HCT116 (cell line): ENCODE measurements at regions not wholly inside any gene's neighbourhood (a gene's known extent, or its start where the extent isn't known, plus 50 kb on each side); places are given as distances from the start of the nearest gene placed in this dataset.

ENCODE experiments used
- ATF3 ChIP-seq: IDR thresholded peaks from 2 replicates; pipeline ENCODE4 v1.6.1; 2012
- CEBPB ChIP-seq: IDR thresholded peaks from 2 replicates; pipeline ENCODE4 v1.6.1; 2012; ENCODE audit warnings: low read depth
- CTCF ChIP-seq, 3 experiments: fragments of 200-600 bp in 1 of 3; sonication (generic) in 1 of 3; IDR thresholded peaks in 2 of 3; conservative IDR thresholded peaks in 1 of 3; 2 replicates each; pipeline ENCODE4 v1.5.1; 2012 to 2017; ENCODE audit warnings: low read depth in 2 of 3, low read length in 2 of 3, antibody characterized with exemption in 1 of 3, borderline replicate concordance in 1 of 3, control low read depth in 1 of 3, mild to moderate bottlenecking in 1 of 3, mixed read lengths in 1 of 3, mixed run types in 1 of 3, moderate library complexity in 1 of 3; ENCODE audit not compliant: insufficient read depth in 1 of 3
- EGR1 ChIP-seq: IDR thresholded peaks from 2 replicates; pipeline ENCODE4 v1.6.1; 2012; ENCODE audit warnings: low read depth
- EZH2 ChIP-seq: fragments of 200-600 bp; sonication (generic); IDR thresholded peaks from 2 replicates; pipeline ENCODE4 v1.6.1; 2017; ENCODE audit warnings: antibody characterized with exemption, mixed run types
- EZH2phosphoT487 ChIP-seq: fragments of 200-600 bp; IDR thresholded peaks from 2 replicates; pipeline ENCODE4 v1.6.1; 2018; ENCODE audit warnings: antibody characterized with exemption, borderline replicate concordance
- MAX ChIP-seq: IDR thresholded peaks from 2 replicates; pipeline ENCODE4 v1.6.1; 2012
- POLR2A ChIP-seq: IDR thresholded peaks from 2 replicates; pipeline ENCODE4 v1.7.0; 2011; ENCODE audit warnings: borderline replicate concordance; ENCODE audit not compliant: insufficient read depth, insufficient read length; ENCODE audit errors: extremely low read depth
- POLR2AphosphoS5 ChIP-seq: IDR thresholded peaks from 2 replicates; pipeline ENCODE4 v1.6.1; 2011; ENCODE audit warnings: mild to moderate bottlenecking, low read depth, low read length, moderate library complexity
- SP1 ChIP-seq: IDR thresholded peaks from 2 replicates; pipeline ENCODE4 v1.6.1; 2012; ENCODE audit warnings: low read depth
- ZBTB33 ChIP-seq: IDR thresholded peaks from 2 replicates; pipeline ENCODE4 v1.6.1; 2011; ENCODE audit warnings: mild to moderate bottlenecking, low read length, moderate library complexity; ENCODE audit not compliant: insufficient replicate concordance; ENCODE audit errors: extremely low read depth
- ZFX ChIP-seq: fragments of 450-650 bp; IDR thresholded peaks from 2 replicates; pipeline ENCODE4 v1.6.1; 2017

- TF ChIP-seq SP1 (no peak), ZFX (no peak), CTCF (IDR thresholded peaks at IDR 0.05 in 2 of 3, conservative IDR thresholded peaks at IDR 0.05 in 1 of 3; ENCODE audit: borderline replicate concordance in 1 of 3, insufficient read depth in 1 of 3, low read depth in 2 of 3, low read length in 2 of 3) (no peak), ZBTB33 (no peak), POLR2A (no peak), EZH2 (no peak), POLR2AphosphoS5 (no peak), EZH2phosphoT487 (no peak), ATF3 (no peak), CEBPB (no peak), MAX (no peak), EGR1 (no peak)
These were observed 66.2 kb upstream of the CCND1 start for GRCh38 chr11:69574608-69575255.
